Stimulated activated CD8-positive, alpha-beta memory T cell treated with anti-CD3 and anti-CD28 coated beads, Interleukin-4, amount 100 ng/mL, for 1 hour (primary cell): ENCODE measurements at regions not wholly inside any gene's neighbourhood (a gene's known extent, or its start where the extent isn't known, plus 50 kb on each side); places are given as distances from the start of the nearest gene placed in this dataset.
A peak's percentile ranks its signal among the peaks of the same experiment; 100 is the strongest.
"Not testable (repeated sequence)": the region's sequence is repeated elsewhere in the genome, so short reads cannot be mapped to it uniquely, and the experiment has no call there.

Experiments used
- DNase-seq, 2 donors: peaks; one replicate each; pipeline ENCODE4 v3.0.0-alpha.2; 2020; ENCODE audit warnings: low read depth in 2 of 2, low spot score in 1 of 2

GRCh38 chr12:107492393-107493134, 193.0 kb upstream of the PWP1 start:
- no peak for DNase-seq

- no peak for DNase-seq
Measured at GRCh38 chr12:107493135-107493494, 192.5 kb upstream of the PWP1 start.

GRCh38 chr12:107493666-107494065, 191.9 kb upstream of the PWP1 start:
- no peak for DNase-seq

- DNase-seq, result no peak
Measured at GRCh38 chr12:107494331-107494730, 191.3 kb upstream of the PWP1 start.

- no peak for DNase-seq
Measured at GRCh38 chr12:107495604-107496003, 190.0 kb upstream of the PWP1 start.

GRCh38 chr12:107497231-107497630, 188.4 kb upstream of the PWP1 start:
- DNase-seq, result no peak

GRCh38 chr12:107500307-107500706, 185.3 kb upstream of the PWP1 start:
- DNase-seq, result no peak

GRCh38 chr12:107501681-107502080, 183.9 kb upstream of the PWP1 start:
- DNase-seq, result no peak

- no peak for DNase-seq
Measured at GRCh38 chr12:107503129-107503855, 182.3 kb upstream of the PWP1 start.

GRCh38 chr12:107503887-107504885, 181.4 kb upstream of the PWP1 start:
- no peak for DNase-seq

GRCh38 chr12:107509421-107509820, 176.2 kb upstream of the PWP1 start:
- DNase-seq, result no peak

GRCh38 chr12:107510211-107510610, 175.4 kb upstream of the PWP1 start:
- no peak for DNase-seq

GRCh38 chr12:107511292-107511691, 174.3 kb upstream of the PWP1 start:
- DNase-seq, result no peak

- DNase-seq, result no peak
Measured at GRCh38 chr12:107512391-107512790, 173.2 kb upstream of the PWP1 start.

GRCh38 chr12:107513184-107513583, 172.4 kb upstream of the PWP1 start:
- no peak for DNase-seq

GRCh38 chr12:107513636-107514400, 171.8 kb upstream of the PWP1 start:
- DNase-seq, result no peak

GRCh38 chr12:107514887-107515445, 170.6 kb upstream of the PWP1 start:
- DNase-seq, result no peak

- DNase-seq, result peak in 1 of 2 donors; percentile 2
Measured at GRCh38 chr12:107515446-107515958, 170.1 kb upstream of the PWP1 start.

GRCh38 chr12:107517816-107518215, 167.8 kb upstream of the PWP1 start:
- DNase-seq, result not testable (repeated sequence)

GRCh38 chr12:107518868-107519267, 166.7 kb upstream of the PWP1 start:
- no peak for DNase-seq
